Lower leg skin (tissue), 3 donors: ENCODE measurements at regions not wholly inside any gene's neighbourhood (a gene's known extent, or its start where the extent isn't known, plus 50 kb on each side); places are given as distances from the start of the nearest gene placed in this dataset.

ENCODE experiments used
- CTCF ChIP-seq, 3 donors: fragments of 450-650 bp; IDR thresholded peaks; one replicate each; pipeline ENCODE4 v1.5.1; 2016; ENCODE audit warnings: antibody characterized with exemption in 3 of 3, mild to moderate bottlenecking in 3 of 3, moderate library complexity in 2 of 3
- POLR2A ChIP-seq, 2 donors: fragments of 450-650 bp; IDR thresholded peaks; one replicate each; pipeline ENCODE4 v1.6.1; 2016 to 2017; ENCODE audit warnings: antibody characterized with exemption in 2 of 2, mild to moderate bottlenecking in 1 of 2, moderate library complexity in 1 of 2

- no peak for TF ChIP-seq CTCF (IDR thresholded peaks at IDR 0.05)
- no peak for TF ChIP-seq POLR2A (IDR thresholded peaks at IDR 0.05)
Measured at GRCh38 chr3:95826419-95826818, 988.0 kb upstream of the EPHA6 start.
